ENCODE measurements at regions not wholly inside any gene's neighbourhood (a gene's known extent, or its start where the extent isn't known, plus 50 kb on each side); places are given as distances from the start of the nearest gene placed in this dataset.

- no peak overlapping the region for H3K4me3 ChIP-seq (ENCODE audit: low read depth, low read length)
- ChIA-PET CTCF (no interaction called here), POLR2A (no interaction called here)
- TF ChIP-seq CTCF (IDR thresholded peaks at IDR 0.05; ENCODE audit: insufficient read depth, low read depth, low read length): no peak
- no peak for DNase-seq (ENCODE audit: low read depth)
- H3K36me3 ChIP-seq (ENCODE audit: control insufficient read depth, insufficient read depth, low read length): no peaks in the 10 kb centered on the region
- H3K27me3 ChIP-seq (ENCODE audit: control insufficient read depth, insufficient read depth, low read length): no peaks in the 10 kb centered on the region
Observed at GRCh38 chr13:22312405-22312803, 641.5 kb downstream of the FGF9 start.

DNA sequence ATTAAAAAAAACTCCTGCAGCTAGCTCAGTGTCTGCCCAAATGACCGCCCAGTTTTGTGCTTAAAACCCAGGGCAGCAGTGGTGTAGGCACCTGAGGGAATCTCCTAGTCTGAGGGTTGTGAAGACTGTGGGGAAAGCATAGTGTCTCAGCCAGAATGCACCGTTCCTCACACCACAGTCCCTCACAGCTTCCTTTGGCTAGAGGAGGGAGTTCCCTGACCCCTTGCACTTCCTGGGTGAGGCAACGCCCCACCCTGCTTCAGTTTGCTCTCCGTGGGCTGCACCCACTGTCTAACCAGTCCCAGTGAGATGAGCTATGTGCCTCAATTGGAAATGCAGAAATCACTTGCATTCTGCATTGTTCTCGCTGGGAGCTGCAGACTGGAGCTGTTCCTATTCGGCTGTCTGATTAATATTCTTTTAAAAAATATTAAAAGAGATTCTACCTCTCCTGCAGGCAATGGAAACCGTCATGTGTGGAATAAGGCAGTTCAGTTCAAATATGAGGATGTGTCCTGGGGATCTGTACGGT, 645.7 kb downstream of the FGF9 start:
- POLR2A ChIA-PET: no interaction called here
- CTCF ChIA-PET: interaction anchor here (1.7 kb wide), 1 partner anchor 8 kb away, joined by 3 read pairs; no protein-coding TSS in a partner anchor
- no peak overlapping the region for H3K4me3 ChIP-seq (ENCODE audit: low read depth, low read length)
- no peaks in the 10 kb centered on the region for H3K27me3 ChIP-seq (ENCODE audit: control insufficient read depth, insufficient read depth, low read length)
- no peaks in the 10 kb centered on the region for H3K36me3 ChIP-seq (ENCODE audit: control insufficient read depth, insufficient read depth, low read length)
- no peak for TF ChIP-seq CTCF (IDR thresholded peaks at IDR 0.05; ENCODE audit: insufficient read depth, low read depth, low read length)
- no peak for DNase-seq (ENCODE audit: low read depth)

DNA sequence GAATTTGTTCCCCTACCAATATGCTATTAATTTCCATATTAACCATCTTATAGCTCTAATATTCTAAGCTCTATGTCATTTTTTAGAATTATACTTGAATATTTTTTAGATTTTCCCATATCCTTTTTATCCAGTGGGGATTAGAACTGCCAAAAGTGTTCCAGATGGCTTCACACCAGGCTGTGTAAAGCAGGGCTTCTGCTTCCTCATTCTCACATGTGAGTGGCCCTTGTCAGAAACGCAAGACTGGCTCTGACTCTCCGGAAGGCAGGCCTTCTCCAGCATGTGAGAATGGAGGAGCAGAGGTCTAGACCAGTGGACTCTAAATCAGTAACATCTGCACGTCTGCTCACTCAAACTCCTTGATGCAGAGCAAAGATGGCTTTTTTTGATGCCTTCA, 650.1 kb downstream of the FGF9 start:
- TF ChIP-seq CTCF (IDR thresholded peaks at IDR 0.05; ENCODE audit: insufficient read depth, low read depth, low read length): no peak
- ChIA-PET POLR2A (no interaction called here), CTCF (no interaction called here)
- DNase-seq (ENCODE audit: low read depth): no peak
- no peaks in the 10 kb centered on the region for H3K27me3 ChIP-seq (ENCODE audit: control insufficient read depth, insufficient read depth, low read length)
- no peak overlapping the region for H3K4me3 ChIP-seq (ENCODE audit: low read depth, low read length)
- H3K36me3 ChIP-seq (ENCODE audit: control insufficient read depth, insufficient read depth, low read length): no peaks in the 10 kb centered on the region

GRCh38 chr13:22325761-22326160, 654.9 kb downstream of the FGF9 start:
- H3K4me3 ChIP-seq (ENCODE audit: low read depth, low read length): no peak overlapping the region
- no peak for TF ChIP-seq CTCF (IDR thresholded peaks at IDR 0.05; ENCODE audit: insufficient read depth, low read depth, low read length)
- no peaks in the 10 kb centered on the region for H3K27me3 ChIP-seq (ENCODE audit: control insufficient read depth, insufficient read depth, low read length)
- ChIA-PET CTCF (no interaction called here), POLR2A (no interaction called here)
- no peaks in the 10 kb centered on the region for H3K36me3 ChIP-seq (ENCODE audit: control insufficient read depth, insufficient read depth, low read length)
- DNase-seq (ENCODE audit: low read depth): no peak

DNA sequence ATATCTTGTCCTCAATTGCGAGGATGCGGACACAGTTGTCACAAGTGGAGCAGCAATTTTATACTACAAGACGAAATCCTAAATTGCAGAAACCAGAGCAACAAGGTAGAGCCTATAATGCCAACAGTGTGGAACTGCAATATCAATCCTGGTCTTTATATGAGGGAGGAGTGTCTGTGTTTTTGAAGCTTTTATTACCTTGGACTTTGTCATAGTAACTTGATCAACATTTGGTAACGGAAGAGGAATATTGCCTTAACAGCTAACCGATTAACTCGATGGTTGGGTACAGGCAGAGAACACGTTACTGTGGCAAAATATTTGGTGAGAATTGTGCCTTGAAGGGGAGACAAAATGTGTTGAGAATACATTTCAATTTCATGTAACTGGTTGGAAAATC, 661.5 kb downstream of the FGF9 start:
- no peak for TF ChIP-seq CTCF (IDR thresholded peaks at IDR 0.05; ENCODE audit: insufficient read depth, low read depth, low read length)
- no peaks in the 10 kb centered on the region for H3K27me3 ChIP-seq (ENCODE audit: control insufficient read depth, insufficient read depth, low read length)
- H3K36me3 ChIP-seq (ENCODE audit: control insufficient read depth, insufficient read depth, low read length): no peaks in the 10 kb centered on the region
- no peak overlapping the region for H3K4me3 ChIP-seq (ENCODE audit: low read depth, low read length)
- ChIA-PET CTCF (no interaction called here), POLR2A (no interaction called here)
- no peak for DNase-seq (ENCODE audit: low read depth)

Data from BJ (cell line).